Endothelial cell of umbilical vein (primary cell): ENCODE measurements at regions not wholly inside any gene's neighbourhood (a gene's known extent, or its start where the extent isn't known, plus 50 kb on each side); places are given as distances from the start of the nearest gene placed in this dataset.

Experiments used
- BruUV-seq: library from RNA; stranded (reverse); fragments of 400-500 nt; replicated peaks from 2 replicates; lab custom pipeline; 2021; lab: Mats Ljungman, UMichigan
- CTCF ChIA-PET: fragments of 300-600, 350-600 bp; sonication (Branson Sonifier 250); formaldehyde crosslinking; loops from one replicate; lab custom pipeline; 2021; ENCODE audit warnings: antibody characterized with exemption, inconsistent platforms; lab: Charles Lee
- POLR2A ChIA-PET: fragments of 300-600, 350-600 bp; sonication (Branson Sonifier 250); formaldehyde crosslinking; loops from one replicate; lab custom pipeline; 2021; ENCODE audit warnings: antibody characterized with exemption, inconsistent platforms; lab: Charles Lee
- DNase-seq: peaks from one replicate; pipeline ENCODE4 v3.0.0-alpha.2; 2011; ENCODE audit warnings: low read depth, low spot score
- FAIRE-seq: peaks from 2 replicates; lab custom pipeline; 2011; peaks lifted over from hg19 to GRCh38; lab: Jason Lieb, UNC
- H2AFZ ChIP-seq: 2 replicates; pipeline ENCODE4 v1.6.0; 2012; ENCODE audit warnings: low read depth, low read length, control low read depth, inconsistent platforms
- H3K27ac ChIP-seq: 2 replicates; pipeline ENCODE4 v1.5.1; 2011; ENCODE audit warnings: low read depth, mild to moderate bottlenecking, control low read depth, low read length, moderate library complexity; ENCODE audit not compliant: insufficient read depth
- H3K27me3 ChIP-seq, 2 experiments: 2 replicates each; pipeline versions ENCODE4 v1.6.0 to v1.6.1; 2011; ENCODE audit warnings: low read length in 2 of 2, mixed read lengths in 1 of 2; ENCODE audit not compliant: control insufficient read depth in 2 of 2, insufficient read depth in 2 of 2
- H3K36me3 ChIP-seq, 2 experiments: 2 replicates in 1 of 2; 3 replicates in 1 of 2; pipeline ENCODE4 v1.5.1; 2011; ENCODE audit warnings: low read length in 2 of 2, mild to moderate bottlenecking in 1 of 2, moderate library complexity in 1 of 2; ENCODE audit not compliant: control insufficient read depth in 2 of 2, insufficient read depth in 2 of 2; ENCODE audit errors: extremely low read depth in 1 of 2
- H3K4me1 ChIP-seq: 3 replicates; pipeline ENCODE4 v1.5.1; 2011; ENCODE audit warnings: mild to moderate bottlenecking, low read length; ENCODE audit not compliant: control insufficient read depth, insufficient read depth; ENCODE audit errors: extremely low read depth
- H3K4me2 ChIP-seq: 2 replicates; pipeline ENCODE4 v1.6.1; 2011; ENCODE audit warnings: low read length, control low read depth, mixed read lengths; ENCODE audit not compliant: insufficient read depth
- H3K4me3 ChIP-seq, 3 experiments: fragments of 200-600 bp in 1 of 3; sonication (generic), shearing (Covaris generic) in 1 of 3; replicated peaks in 1 of 3; 2 replicates each; pipeline ENCODE4 v1.5.1; 2011 to 2016; ENCODE audit warnings: control low read depth in 3 of 3, low read length in 3 of 3, mild to moderate bottlenecking in 2 of 3, inconsistent platforms in 1 of 3, low read depth in 1 of 3, moderate library complexity in 1 of 3; ENCODE audit not compliant: insufficient read depth in 1 of 3
- H3K79me2 ChIP-seq: 2 replicates; pipeline ENCODE4 v1.6.0; 2012; ENCODE audit warnings: low read length, inconsistent platforms; ENCODE audit not compliant: control insufficient read depth, insufficient read depth
- H3K9ac ChIP-seq: replicated peaks from 2 replicates; pipeline ENCODE3; 2011; ENCODE audit warnings: low read length, control low read depth; ENCODE audit not compliant: insufficient read depth; ENCODE audit errors: extremely low read depth
- H3K9me1 ChIP-seq: replicated peaks from 3 replicates; pipeline ENCODE4 v1.6.0; 2011; ENCODE audit warnings: mild to moderate bottlenecking, low read length; ENCODE audit not compliant: control insufficient read depth, insufficient read depth; ENCODE audit errors: extremely low read depth
- H3K9me3 ChIP-seq: replicated peaks from 2 replicates; pipeline ENCODE4 v1.5.1; 2012; ENCODE audit warnings: low read length, inconsistent platforms; ENCODE audit not compliant: control insufficient read depth, insufficient read depth
- H4K20me1 ChIP-seq: replicated peaks from 2 replicates; pipeline ENCODE3; 2011; ENCODE audit warnings: mild to moderate bottlenecking, low read length; ENCODE audit not compliant: control insufficient read depth, insufficient read depth; ENCODE audit errors: extremely low read depth
- CTCF ChIP-seq, 2 donors: IDR thresholded peaks; 1 replicate in 1 of 2; 2 replicates in 1 of 2; pipeline ENCODE4 v1.5.1; 2011; ENCODE audit warnings: low read length in 2 of 2, mild to moderate bottlenecking in 2 of 2, moderate library complexity in 2 of 2, control low read depth in 1 of 2, inconsistent platforms in 1 of 2, low read depth in 1 of 2; ENCODE audit not compliant: insufficient read depth in 1 of 2; ENCODE audit errors: extremely low read depth in 1 of 2
- FOS ChIP-seq: IDR thresholded peaks from 2 replicates; pipeline ENCODE4 v1.6.1; 2011; ENCODE audit warnings: mild to moderate bottlenecking, low read length, moderate library complexity, borderline replicate concordance; ENCODE audit not compliant: insufficient read depth
- GATA2 ChIP-seq: IDR thresholded peaks from 2 replicates; pipeline ENCODE4 v1.7.0; 2011; ENCODE audit warnings: low read depth, mild to moderate bottlenecking, moderate library complexity, mixed read lengths, low read length; ENCODE audit not compliant: insufficient read length, insufficient read depth
- JUN ChIP-seq: IDR thresholded peaks from 2 replicates; pipeline ENCODE4 v1.6.1; 2011; ENCODE audit warnings: borderline replicate concordance, low read depth; ENCODE audit not compliant: insufficient read length, insufficient read depth
- MYC ChIP-seq: IDR thresholded peaks from one replicate; pipeline ENCODE4 v1.6.1; 2011; ENCODE audit warnings: mild to moderate bottlenecking, low read depth, low read length
- POLR2A ChIP-seq: IDR thresholded peaks from 2 replicates; pipeline ENCODE4 v1.6.1; 2012; ENCODE audit warnings: low read depth, mild to moderate bottlenecking, control low read depth, low read length
- dilution Hi-C: fragments of 300-500 bp; cut with MboI; formaldehyde crosslinking; loops from one replicate; pipeline ENCODE4 v1.15.0; 2019; ENCODE audit warnings: low sequenced_read_pairs; ENCODE audit not compliant: extremely low pct_ligation_motif_present
- intact Hi-C: fragments of 100-400 bp; cut with micrococcal nuclease; formaldehyde crosslinking; loops from one replicate; pipeline ENCODE4 v1.10.0; 2022
- TF ChIP-seq, protein P1 (sequence below): IDR thresholded peaks from 2 replicates; pipeline ENCODE4 v1.6.1; 2011; ENCODE audit not compliant: insufficient read depth, insufficient read length

DNA sequence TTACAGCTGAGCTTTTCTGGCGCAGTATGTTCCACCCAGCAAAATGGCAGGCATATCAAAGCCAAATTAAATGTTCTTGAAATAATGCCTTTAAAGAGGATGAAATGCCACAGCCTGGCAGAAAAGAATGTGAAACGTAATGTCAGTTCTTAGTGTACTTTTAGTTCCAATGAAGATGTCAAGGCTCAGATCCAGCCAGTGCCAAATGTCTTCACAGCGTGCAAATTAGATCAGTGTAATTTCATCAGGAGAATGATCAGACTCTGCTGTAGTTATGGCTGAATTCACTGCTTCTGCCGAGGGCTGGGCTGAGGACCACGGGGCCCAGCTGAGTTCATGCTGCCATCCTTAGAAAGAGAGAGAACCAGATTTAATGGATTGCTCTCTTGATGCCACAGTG lies 78.7 kb upstream of the ITGA4 start:
- DNase-seq (no peak), FAIRE-seq (no peak)
- POLR2A ChIA-PET = no interaction called here
- Histone ChIP-seq H2AFZ (no peak overlapping the region), H3K4me3 (no peak overlapping the region), H3K79me2 (no peaks in the 10 kb centered on the region), H3K4me2 (no peak overlapping the region), H3K36me3 (no peaks in the 10 kb centered on the region), H3K27ac (no peak overlapping the region), H3K4me1 (no peaks in the 10 kb centered on the region), H3K9me3 (no peaks in the 10 kb centered on the region), H4K20me1 (no peaks in the 10 kb centered on the region), H3K27me3 (peaks cover 0 to 4% of the 10 kb centered on the region in 2 experiments), H3K9me1 (no peaks in the 10 kb centered on the region), H3K9ac (no peak overlapping the region)
- TF ChIP-seq CTCF (IDR thresholded peaks at IDR 0.05; ENCODE audit: extremely low read depth in 1 of 2, insufficient read depth in 1 of 2, low read depth in 1 of 2, low read length in 2 of 2) (no peak), MYC (no peak), GATA2 (no peak), JUN (no peak), POLR2A (no peak), FOS (no peak)
- TF ChIP-seq, protein P1, sequence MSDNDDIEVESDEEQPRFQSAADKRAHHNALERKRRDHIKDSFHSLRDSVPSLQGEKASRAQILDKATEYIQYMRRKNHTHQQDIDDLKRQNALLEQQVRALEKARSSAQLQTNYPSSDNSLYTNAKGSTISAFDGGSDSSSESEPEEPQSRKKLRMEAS = no peak
- intact Hi-C loops = loop anchor here (10.0 kb wide), 1 partner anchor 274 kb away; no protein-coding TSS in a partner anchor
- dilution Hi-C loops = no loop called here
- BruUV-seq = no TSS peak
- CTCF ChIA-PET = no interaction called here
